ENCODE measurements at regions not wholly inside any gene's neighbourhood (a gene's known extent, or its start where the extent isn't known, plus 50 kb on each side); places are given as distances from the start of the nearest gene placed in this dataset.

GRCh38 chr9:87420884-87421283 is 76.8 kb upstream of the DAPK1 start:
- Histone ChIP-seq H3K36me3 (ENCODE audit: control insufficient read depth in 2 of 2, extremely low read depth in 1 of 2, insufficient read depth in 2 of 2, low read length in 2 of 2) (no peaks in the 10 kb centered on the region), H3K4me1 (ENCODE audit: control insufficient read depth, extremely low read depth, insufficient read depth, low read length) (no peaks in the 10 kb centered on the region), H3K27me3 (ENCODE audit: control insufficient read depth in 2 of 2, insufficient read depth in 2 of 2, low read length in 2 of 2) (no peaks in the 10 kb centered on the region), H2AFZ (ENCODE audit: low read depth, low read length) (no peak overlapping the region), H3K27ac (ENCODE audit: insufficient read depth, low read depth, low read length) (no peak overlapping the region), H3K4me2 (ENCODE audit: insufficient read depth, low read length) (no peak overlapping the region), H3K4me3 (replicated peaks in 1 of 3; ENCODE audit: insufficient read depth in 1 of 3, low read depth in 1 of 3, low read length in 3 of 3) (no peak overlapping the region), H3K9ac (replicated peaks; ENCODE audit: extremely low read depth, insufficient read depth, low read length) (no peak overlapping the region), H3K9me1 (replicated peaks; ENCODE audit: control insufficient read depth, extremely low read depth, insufficient read depth, low read length) (no peaks in the 10 kb centered on the region), H3K9me3 (replicated peaks; ENCODE audit: control insufficient read depth, insufficient read depth, low read length) (no peaks in the 10 kb centered on the region), H4K20me1 (replicated peaks; ENCODE audit: control insufficient read depth, extremely low read depth, insufficient read depth, low read length) (no peaks in the 10 kb centered on the region), H3K79me2 (ENCODE audit: control insufficient read depth, insufficient read depth, low read length) (no peaks in the 10 kb centered on the region)
- DNase-seq (ENCODE audit: low read depth, low spot score) (no peak), FAIRE-seq (peak; percentile 42)
- dilution Hi-C loops (cut with MboI; ENCODE audit: extremely low pct_ligation_motif_present, low sequenced_read_pairs) (no loop called here), intact Hi-C loops (cut with micrococcal nuclease) (no loop called here)
- no TSS peak for BruUV-seq (replicated peaks)
- CTCF ChIA-PET: no interaction called here
- TF ChIP-seq POLR2AphosphoS5 (IDR thresholded peaks at IDR 0.05; ENCODE audit: insufficient read depth, low read depth, low read length): no peak
- TF ChIP-seq JUN (IDR thresholded peaks at IDR 0.05; ENCODE audit: borderline replicate concordance, insufficient read depth, insufficient read length, low read depth): no peak
- no peak for TF ChIP-seq POLR2A (IDR thresholded peaks at IDR 0.05; ENCODE audit: low read depth, low read length)
- TF ChIP-seq CTCF (IDR thresholded peaks at IDR 0.05; ENCODE audit: extremely low read depth in 1 of 2, insufficient read depth in 1 of 2, low read depth in 1 of 2, low read length in 2 of 2): no peak
- no peak for TF ChIP-seq MAX (IDR thresholded peaks at IDR 0.05; ENCODE audit: insufficient read depth, insufficient read length)
- no peak for TF ChIP-seq FOS (IDR thresholded peaks at IDR 0.05; ENCODE audit: borderline replicate concordance, insufficient read depth, low read length)
- no peak for TF ChIP-seq EZH2 (IDR thresholded peaks at IDR 0.05; ENCODE audit: borderline replicate concordance, low read depth, low read length, severe bottlenecking)
- no peak for TF ChIP-seq MYC (IDR thresholded peaks at IDR 0.05; ENCODE audit: low read depth, low read length)
- no peak for TF ChIP-seq GATA2 (IDR thresholded peaks at IDR 0.05; ENCODE audit: insufficient read depth, insufficient read length, low read depth, low read length)
- POLR2A ChIA-PET: no interaction called here

Data from endothelial cell of umbilical vein (primary cell).